Endothelial cell of umbilical vein (primary cell): ENCODE measurements at regions not wholly inside any gene's neighbourhood (a gene's known extent, or its start where the extent isn't known, plus 50 kb on each side); places are given as distances from the start of the nearest gene placed in this dataset.

Experiments used
- CTCF ChIP-seq, 2 donors: IDR thresholded peaks; 1 replicate in 1 of 2; 2 replicates in 1 of 2; pipeline ENCODE4 v1.5.1; 2011; ENCODE audit warnings: low read length in 2 of 2, mild to moderate bottlenecking in 2 of 2, moderate library complexity in 2 of 2, control low read depth in 1 of 2, inconsistent platforms in 1 of 2, low read depth in 1 of 2; ENCODE audit not compliant: insufficient read depth in 1 of 2; ENCODE audit errors: extremely low read depth in 1 of 2
- EZH2 ChIP-seq: IDR thresholded peaks from 2 replicates; pipeline ENCODE4 v1.6.1; 2012; ENCODE audit warnings: borderline replicate concordance, low read depth, mild to moderate bottlenecking, moderate library complexity, low read length, inconsistent platforms; ENCODE audit not compliant: severe bottlenecking
- POLR2A ChIP-seq: IDR thresholded peaks from 2 replicates; pipeline ENCODE4 v1.6.1; 2012; ENCODE audit warnings: low read depth, mild to moderate bottlenecking, control low read depth, low read length
- POLR2AphosphoS5 ChIP-seq: IDR thresholded peaks from 2 replicates; pipeline ENCODE4 v1.6.1; 2012; ENCODE audit warnings: low read depth, mild to moderate bottlenecking, control low read depth, low read length, moderate library complexity; ENCODE audit not compliant: insufficient read depth

DNA sequence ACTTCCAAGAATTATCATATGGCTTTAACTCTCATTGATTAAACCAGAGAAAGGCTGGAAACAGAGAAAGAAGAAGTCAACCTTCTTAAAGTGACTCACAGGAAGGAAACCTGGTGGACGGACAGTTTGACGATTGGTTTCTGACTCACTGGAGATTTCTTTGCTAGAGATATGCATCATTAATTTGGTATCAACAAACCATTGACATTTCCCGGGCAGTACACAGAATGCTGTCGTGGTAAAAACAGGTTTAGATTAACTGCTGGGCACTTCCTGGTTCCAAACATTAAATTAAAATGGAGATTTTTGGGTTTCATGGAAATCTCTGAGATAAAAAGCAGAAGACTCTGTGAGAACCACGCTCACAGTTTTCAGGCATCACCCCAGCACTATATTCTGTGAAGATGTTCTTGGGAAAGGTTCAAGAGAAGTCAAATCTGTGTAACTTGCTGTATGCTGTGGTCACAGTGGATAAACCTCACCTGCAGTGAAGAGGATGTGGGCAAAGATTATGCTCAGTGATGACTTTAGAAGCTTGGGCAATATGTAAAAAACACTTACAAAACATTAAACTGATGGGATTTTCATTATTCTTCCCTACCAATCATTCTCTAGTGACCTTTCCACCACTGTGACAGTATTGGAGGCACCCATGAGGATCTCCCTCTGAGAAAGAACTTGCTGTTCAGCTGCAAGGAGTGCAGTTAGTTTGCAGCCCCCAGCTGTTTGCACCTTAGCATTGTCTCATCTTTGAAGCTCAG, 61.1 kb upstream of the CD44 start:
- TF ChIP-seq POLR2AphosphoS5: peak; percentile 60
- TF ChIP-seq EZH2: no peak
- no peak for TF ChIP-seq CTCF (IDR thresholded peaks at IDR 0.05; ENCODE audit: extremely low read depth in 1 of 2, insufficient read depth in 1 of 2, low read depth in 1 of 2, low read length in 2 of 2)
- no peak for TF ChIP-seq POLR2A
